ENCODE measurements at regions not wholly inside any gene's neighbourhood (a gene's known extent, or its start where the extent isn't known, plus 50 kb on each side); places are given as distances from the start of the nearest gene placed in this dataset.

GRCh38 chr2:105580216-105580615, 164.5 kb upstream of the NCK2 start:
- H3K27me3 Mint-ChIP-seq (ENCODE audit: insufficient read depth) = peaks cover 5% of the 10 kb centered on the region
- H3K9me3 ChIP-seq (ENCODE audit: control insufficient read depth, low read length) = no peaks in the 10 kb centered on the region
- H3K27me3 ChIP-seq (ENCODE audit: control insufficient read depth, insufficient read depth, low read length, poor library complexity, severe bottlenecking) = peaks cover 5% of the 10 kb centered on the region
- no peak overlapping the region for H3K9ac ChIP-seq (ENCODE audit: extremely low read depth, low read length, poor library complexity, severe bottlenecking)
- 80 to 85% methylated on average over 4 to 5 of the region's 5 CpGs for WGBS, 2 experiments (ENCODE audit: insufficient coverage in 1 of 2, insufficient read length in 1 of 2)
- H3K4me3 ChIP-seq (ENCODE audit: low read length) = no peak overlapping the region
- no peak for TF ChIP-seq CTCF (conservative IDR thresholded peaks at IDR 0.05)
- no peak overlapping the region for H3K27ac ChIP-seq (ENCODE audit: low read depth, low read length)
- H3K4me1 Mint-ChIP-seq = peaks cover 16% of the 10 kb centered on the region
- peaks cover 3% of the 10 kb centered on the region for H3K4me1 ChIP-seq (ENCODE audit: control insufficient read depth, insufficient read depth, low read length)
- H3K27ac Mint-ChIP-seq = no peak overlapping the region
- DNase-seq = peak; percentile 18
- no peaks in the 10 kb centered on the region for H3K36me3 ChIP-seq (ENCODE audit: control insufficient read depth, insufficient read depth, low read length)
- no peak overlapping the region for H3K4me3 Mint-ChIP-seq
- H3K9me3 Mint-ChIP-seq = no peaks in the 10 kb centered on the region
- H3K36me3 Mint-ChIP-seq (ENCODE audit: low read depth) = no peaks in the 10 kb centered on the region

GRCh38 chr2:105578166-105578565, 166.5 kb upstream of the NCK2 start:
- 65 to 72% methylated on average over 4 of the region's 4 CpGs for WGBS, 2 experiments (ENCODE audit: insufficient coverage in 1 of 2, insufficient read length in 1 of 2)
- no peak for DNase-seq
- H3K4me3 ChIP-seq (ENCODE audit: low read length) = no peak overlapping the region
- peaks cover 2% of the 10 kb centered on the region for H3K4me1 ChIP-seq (ENCODE audit: control insufficient read depth, insufficient read depth, low read length)
- H3K9ac ChIP-seq (ENCODE audit: extremely low read depth, low read length, poor library complexity, severe bottlenecking) = no peak overlapping the region
- H3K4me1 Mint-ChIP-seq = peaks cover 13% of the 10 kb centered on the region
- no peak overlapping the region for H3K27ac Mint-ChIP-seq
- H3K36me3 Mint-ChIP-seq (ENCODE audit: low read depth) = no peaks in the 10 kb centered on the region
- no peak overlapping the region for H3K4me3 Mint-ChIP-seq
- no peaks in the 10 kb centered on the region for H3K36me3 ChIP-seq (ENCODE audit: control insufficient read depth, insufficient read depth, low read length)
- H3K27me3 Mint-ChIP-seq (ENCODE audit: insufficient read depth) = peaks cover 6% of the 10 kb centered on the region
- H3K9me3 ChIP-seq (ENCODE audit: control insufficient read depth, low read length) = no peaks in the 10 kb centered on the region
- TF ChIP-seq CTCF (conservative IDR thresholded peaks at IDR 0.05) = no peak
- H3K27ac ChIP-seq (ENCODE audit: low read depth, low read length) = no peak overlapping the region
- peaks cover 7% of the 10 kb centered on the region for H3K27me3 ChIP-seq (ENCODE audit: control insufficient read depth, insufficient read depth, low read length, poor library complexity, severe bottlenecking)
- H3K9me3 Mint-ChIP-seq = no peaks in the 10 kb centered on the region

DNA sequence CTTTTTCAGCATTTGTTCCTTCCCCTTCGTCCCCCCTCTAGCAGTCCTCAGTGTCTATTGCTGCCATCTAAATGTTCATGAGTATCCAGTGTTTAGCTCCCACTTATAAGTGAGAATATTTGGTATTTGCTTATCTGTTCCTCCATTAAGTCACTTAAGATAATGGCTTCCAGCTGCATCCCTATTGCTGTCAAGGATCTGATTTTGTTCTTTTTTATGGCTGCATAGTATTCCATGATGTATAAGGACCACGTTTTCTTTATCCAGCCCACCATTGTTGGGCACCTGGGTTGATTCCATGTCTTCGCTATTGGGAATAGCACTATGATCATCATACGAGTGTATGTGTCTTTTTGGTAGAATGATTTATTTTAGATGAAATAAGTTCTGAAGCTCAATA, 166.9 kb upstream of the NCK2 start:
- WGBS, 2 experiments (ENCODE audit: insufficient coverage in 1 of 2, insufficient read length in 1 of 2) = 0 to 69% methylated on average over 1 to 4 of the region's 4 CpGs
- Histone ChIP-seq H3K27ac (ENCODE audit: low read depth, low read length) (no peak overlapping the region), H3K27me3 (ENCODE audit: control insufficient read depth, insufficient read depth, low read length, poor library complexity, severe bottlenecking) (peaks cover 7% of the 10 kb centered on the region), H3K9ac (ENCODE audit: extremely low read depth, low read length, poor library complexity, severe bottlenecking) (no peak overlapping the region), H3K9me3 (ENCODE audit: control insufficient read depth, low read length) (no peaks in the 10 kb centered on the region), H3K4me1 (ENCODE audit: control insufficient read depth, insufficient read depth, low read length) (no peaks in the 10 kb centered on the region), H3K36me3 (ENCODE audit: control insufficient read depth, insufficient read depth, low read length) (no peaks in the 10 kb centered on the region), H3K4me3 (ENCODE audit: low read length) (no peak overlapping the region)
- DNase-seq = no peak
- no peak overlapping the region for H3K4me3 Mint-ChIP-seq
- H3K9me3 Mint-ChIP-seq = no peaks in the 10 kb centered on the region
- H3K27me3 Mint-ChIP-seq (ENCODE audit: insufficient read depth) = peaks cover 6% of the 10 kb centered on the region
- no peak for TF ChIP-seq CTCF (conservative IDR thresholded peaks at IDR 0.05)
- H3K36me3 Mint-ChIP-seq (ENCODE audit: low read depth) = no peaks in the 10 kb centered on the region
- no peak overlapping the region for H3K27ac Mint-ChIP-seq
- peaks cover 10% of the 10 kb centered on the region for H3K4me1 Mint-ChIP-seq

Measured in endodermal cell (in vitro differentiated cells).